Upper lobe of right lung (tissue), 1 donor: ENCODE measurements at regions not wholly inside any gene's neighbourhood (a gene's known extent, or its start where the extent isn't known, plus 50 kb on each side); places are given as distances from the start of the nearest gene placed in this dataset.

Source experiments
- ATAC-seq: fragments of 200-7000 bp; cut with Tn5 transposase; one replicate; pipeline ENCODE4 v1.9.1; 2020; ENCODE audit warnings: mild to moderate bottlenecking, moderate library complexity
- DNase-seq: peaks from one replicate; pipeline ENCODE4 v3.0.0-alpha.2; 2020
- H3K27ac ChIP-seq: fragments of 200-600 bp; one replicate; pipeline ENCODE4 v1.8.0; 2022
- H3K27me3 ChIP-seq: fragments of 200-600 bp; one replicate; pipeline ENCODE4 v1.8.0; 2022; ENCODE audit warnings: mild to moderate bottlenecking
- H3K36me3 ChIP-seq: fragments of 200-600 bp; one replicate; pipeline ENCODE4 v1.8.0; 2022
- H3K4me1 ChIP-seq: fragments of 200-600 bp; one replicate; pipeline ENCODE4 v1.8.0; 2022
- H3K4me3 ChIP-seq: fragments of 200-600 bp; one replicate; pipeline ENCODE4 v1.8.0; 2022; ENCODE audit warnings: mild to moderate bottlenecking
- H3K9me3 ChIP-seq: fragments of 200-600 bp; one replicate; pipeline ENCODE4 v1.8.0; 2022
- intact Hi-C: fragments of 100-400 bp; cut with DNase I; formaldehyde crosslinking; loops from one replicate; pipeline ENCODE4 v1.11.0; 2022
- TF ChIP-seq, protein P1 (sequence below): fragments of 200-600 bp; IDR thresholded peaks from one replicate; pipeline ENCODE4 v1.8.0; 2022; ENCODE audit warnings: antibody characterized with exemption
- donor health status: DM: no; HTN: yes; CAD: no; lungs with severe emphysema.

DNA sequence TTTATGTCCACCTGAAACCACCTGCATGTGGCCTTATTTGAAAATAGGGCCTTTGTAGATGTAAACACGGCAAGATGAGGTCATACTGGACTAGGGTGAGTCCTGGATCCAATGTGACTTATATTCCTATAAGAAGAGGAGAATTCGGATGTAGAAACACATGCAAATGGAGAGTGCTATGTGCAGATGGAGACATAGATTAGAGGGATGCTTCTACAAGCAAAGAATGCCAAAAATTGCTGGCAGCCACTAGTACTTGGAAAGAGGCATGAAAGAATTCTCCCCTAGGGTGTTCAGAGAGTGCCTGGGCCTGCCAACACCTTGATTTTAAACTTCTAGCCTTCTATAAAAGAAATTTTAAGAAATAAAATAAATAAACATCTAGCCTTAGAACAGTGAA is 226.1 kb downstream of the RFC3 start:
- Histone ChIP-seq H3K4me3 (no peak overlapping the region), H3K9me3 (no peaks in the 10 kb centered on the region), H3K4me1 (no peaks in the 10 kb centered on the region), H3K27ac (no peak overlapping the region), H3K27me3 (no peaks in the 10 kb centered on the region), H3K36me3 (no peaks in the 10 kb centered on the region)
- ATAC-seq (no peak), DNase-seq (no peak)
- TF ChIP-seq, protein P1, sequence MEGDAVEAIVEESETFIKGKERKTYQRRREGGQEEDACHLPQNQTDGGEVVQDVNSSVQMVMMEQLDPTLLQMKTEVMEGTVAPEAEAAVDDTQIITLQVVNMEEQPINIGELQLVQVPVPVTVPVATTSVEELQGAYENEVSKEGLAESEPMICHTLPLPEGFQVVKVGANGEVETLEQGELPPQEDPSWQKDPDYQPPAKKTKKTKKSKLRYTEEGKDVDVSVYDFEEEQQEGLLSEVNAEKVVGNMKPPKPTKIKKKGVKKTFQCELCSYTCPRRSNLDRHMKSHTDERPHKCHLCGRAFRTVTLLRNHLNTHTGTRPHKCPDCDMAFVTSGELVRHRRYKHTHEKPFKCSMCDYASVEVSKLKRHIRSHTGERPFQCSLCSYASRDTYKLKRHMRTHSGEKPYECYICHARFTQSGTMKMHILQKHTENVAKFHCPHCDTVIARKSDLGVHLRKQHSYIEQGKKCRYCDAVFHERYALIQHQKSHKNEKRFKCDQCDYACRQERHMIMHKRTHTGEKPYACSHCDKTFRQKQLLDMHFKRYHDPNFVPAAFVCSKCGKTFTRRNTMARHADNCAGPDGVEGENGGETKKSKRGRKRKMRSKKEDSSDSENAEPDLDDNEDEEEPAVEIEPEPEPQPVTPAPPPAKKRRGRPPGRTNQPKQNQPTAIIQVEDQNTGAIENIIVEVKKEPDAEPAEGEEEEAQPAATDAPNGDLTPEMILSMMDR = no peak
- intact Hi-C loops = no loop called here

DNA sequence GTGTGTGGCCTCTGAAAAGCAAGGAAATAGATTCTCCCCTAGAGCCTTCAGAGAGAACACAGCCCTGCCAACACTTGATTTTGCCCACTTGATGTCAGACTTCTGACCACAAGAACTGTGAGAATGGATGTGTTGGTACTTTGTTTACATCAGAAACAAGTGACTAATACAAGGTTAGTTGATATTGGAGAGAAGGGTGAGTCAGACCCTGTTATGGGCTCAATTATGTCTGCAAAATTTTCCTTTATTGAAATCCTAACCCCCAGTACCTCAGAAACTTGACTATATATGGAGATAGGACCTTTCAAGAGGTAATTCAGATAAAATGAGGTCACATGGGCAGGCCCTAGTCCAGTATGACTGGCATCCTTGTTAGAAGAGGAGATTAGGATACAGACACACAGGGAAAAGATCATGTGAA is 226.7 kb downstream of the RFC3 start:
- Histone ChIP-seq H3K4me3 (no peak overlapping the region), H3K27me3 (no peaks in the 10 kb centered on the region), H3K36me3 (no peaks in the 10 kb centered on the region), H3K4me1 (no peaks in the 10 kb centered on the region), H3K9me3 (no peaks in the 10 kb centered on the region), H3K27ac (no peak overlapping the region)
- no peak for ATAC-seq
- no peak for DNase-seq
- intact Hi-C loops = no loop called here
- TF ChIP-seq, protein P1 = no peak

DNA sequence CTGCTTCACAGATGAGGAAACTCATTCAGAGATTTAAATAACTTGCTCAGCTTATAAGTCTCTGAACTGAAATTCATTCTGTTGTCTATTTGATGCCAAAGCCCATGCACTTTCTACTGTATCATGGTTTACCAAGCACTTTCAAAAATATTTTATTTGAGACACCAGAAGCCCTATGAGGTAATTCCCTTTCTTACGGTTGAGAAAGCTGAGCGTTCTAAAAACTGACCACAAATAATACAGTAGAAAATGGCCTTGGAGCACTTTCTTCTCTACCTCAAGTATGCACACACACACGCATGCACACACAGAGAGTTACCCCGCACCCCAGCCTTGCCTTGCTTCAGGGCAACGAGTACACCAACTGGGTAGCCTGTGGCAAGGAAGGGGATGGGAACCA is 228.5 kb downstream of the RFC3 start:
- Histone ChIP-seq H3K27ac (no peak overlapping the region), H3K27me3 (no peaks in the 10 kb centered on the region), H3K36me3 (no peaks in the 10 kb centered on the region), H3K4me1 (no peaks in the 10 kb centered on the region), H3K4me3 (no peak overlapping the region), H3K9me3 (no peaks in the 10 kb centered on the region)
- ATAC-seq = no peak
- intact Hi-C loops = no loop called here
- TF ChIP-seq, protein P1 = no peak
- DNase-seq = no peak

DNA sequence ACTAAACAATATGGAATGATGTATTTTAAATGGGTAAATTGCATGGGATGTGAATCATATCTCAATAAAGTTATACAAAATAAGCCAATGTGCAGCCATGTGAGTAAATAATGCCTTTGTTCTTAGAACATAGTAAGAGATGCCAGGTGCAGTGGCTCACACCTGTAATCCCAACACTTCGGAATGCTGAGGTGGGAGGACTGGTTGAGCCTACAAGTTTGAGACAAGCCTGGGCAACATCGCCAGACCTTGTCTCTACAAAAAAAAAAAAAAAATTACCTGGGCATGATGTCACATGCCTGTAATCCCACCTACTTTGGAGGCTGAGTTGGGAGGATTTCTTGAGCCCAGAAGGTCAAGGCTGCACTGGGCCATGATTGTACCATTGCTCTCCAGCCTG is 230.7 kb downstream of the RFC3 start:
- Histone ChIP-seq H3K27me3 (no peaks in the 10 kb centered on the region), H3K9me3 (no peaks in the 10 kb centered on the region)

DNA sequence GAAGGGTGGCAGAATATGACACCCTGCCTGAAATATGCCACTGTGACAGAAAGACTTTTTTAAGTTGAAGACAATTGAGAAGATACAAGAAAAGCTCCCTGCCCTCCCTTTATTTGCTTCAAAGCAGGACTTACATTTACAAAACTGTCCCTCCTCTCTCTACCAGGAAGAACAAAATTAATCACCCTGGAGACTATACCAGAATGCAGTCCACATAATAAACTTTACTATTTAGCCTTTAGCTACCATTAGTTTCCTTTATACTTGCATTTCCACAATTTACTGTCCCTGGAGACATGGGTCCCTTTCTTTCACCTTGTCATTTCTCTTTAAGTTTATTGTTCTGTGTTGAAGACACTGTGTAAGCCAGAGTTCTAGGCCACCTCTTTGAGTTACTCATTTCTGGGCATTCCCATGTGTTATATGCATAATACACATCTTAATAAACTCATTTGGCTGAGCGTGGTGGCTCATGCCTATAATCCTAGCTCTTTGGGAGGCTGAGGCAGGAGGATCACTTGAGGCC is 238.8 kb downstream of the RFC3 start:
- DNase-seq = no peak
- ATAC-seq = no peak
- H3K4me1 ChIP-seq = no peaks in the 10 kb centered on the region
- no peak overlapping the region for H3K27ac ChIP-seq
- no peaks in the 10 kb centered on the region for H3K9me3 ChIP-seq
- no peaks in the 10 kb centered on the region for H3K36me3 ChIP-seq
- no peak overlapping the region for H3K4me3 ChIP-seq
- H3K27me3 ChIP-seq = no peaks in the 10 kb centered on the region
- intact Hi-C loops = no loop called here
- TF ChIP-seq, protein P1 = no peak

More for the DNA sequence above, 230.7 kb downstream of the RFC3 start:
- Histone ChIP-seq H3K27ac (no peak overlapping the region), H3K4me3 (no peak overlapping the region), H3K36me3 (no peaks in the 10 kb centered on the region), H3K4me1 (no peaks in the 10 kb centered on the region)
- intact Hi-C loops = no loop called here
- DNase-seq (no peak), ATAC-seq (no peak)
- TF ChIP-seq, protein P1 = no peak
